Keratinocyte (primary cell): ENCODE measurements at regions not wholly inside any gene's neighbourhood (a gene's known extent, or its start where the extent isn't known, plus 50 kb on each side); places are given as distances from the start of the nearest gene placed in this dataset.

Source experiments
- DNase-seq: peaks from one replicate; pipeline ENCODE4 v3.0.0-alpha.2; 2011; ENCODE audit warnings: low read depth, missing footprints, low spot score
- FAIRE-seq: peaks from 2 replicates; lab custom pipeline; 2011; peaks lifted over from hg19 to GRCh38; lab: Jason Lieb, UNC
- H2AFZ ChIP-seq: 2 replicates; pipeline ENCODE4 v1.6.0; 2012; ENCODE audit warnings: low read length, control low read depth, inconsistent platforms; ENCODE audit not compliant: control insufficient read depth
- H3K27ac ChIP-seq: 2 replicates; pipeline ENCODE4 v1.5.1; 2011; ENCODE audit warnings: low read length; ENCODE audit not compliant: control insufficient read depth, insufficient read depth
- H3K27me3 ChIP-seq: 3 replicates; pipeline ENCODE4 v1.6.0; 2011; ENCODE audit warnings: low read length; ENCODE audit not compliant: control insufficient read depth, insufficient read depth; ENCODE audit errors: extremely low read depth
- H3K36me3 ChIP-seq, 2 experiments: 2 replicates in 1 of 2; 3 replicates in 1 of 2; pipeline ENCODE4 v1.5.1; 2011; ENCODE audit warnings: low read length in 2 of 2, mild to moderate bottlenecking in 1 of 2; ENCODE audit not compliant: control insufficient read depth in 2 of 2, insufficient read depth in 2 of 2; ENCODE audit errors: extremely low read depth in 1 of 2
- H3K4me1 ChIP-seq: 3 replicates; pipeline ENCODE4 v1.5.1; 2011; ENCODE audit warnings: low read length; ENCODE audit not compliant: control insufficient read depth, insufficient read depth; ENCODE audit errors: extremely low read depth
- H3K4me2 ChIP-seq: 3 replicates; pipeline ENCODE4 v1.6.0; 2011; ENCODE audit warnings: low read depth, low read length; ENCODE audit not compliant: control insufficient read depth, insufficient read depth; ENCODE audit errors: extremely low read depth
- H3K4me3 ChIP-seq, 3 experiments: fragments of 200-600 bp in 1 of 3; sonication (generic) in 1 of 3; 2 replicates in 2 of 3; 3 replicates in 1 of 3; pipeline ENCODE4 v1.5.1; 2011 to 2016; ENCODE audit warnings: low read length in 3 of 3, mild to moderate bottlenecking in 3 of 3, control low read depth in 2 of 3, inconsistent platforms in 1 of 3, low read depth in 1 of 3, mixed read lengths in 1 of 3, mixed run types in 1 of 3, moderate library complexity in 1 of 3; ENCODE audit not compliant: control insufficient read depth in 2 of 3, insufficient read depth in 2 of 3; ENCODE audit errors: extremely low read depth in 1 of 3
- H3K79me2 ChIP-seq: 2 replicates; pipeline ENCODE4 v1.6.0; 2012; ENCODE audit warnings: low read length; ENCODE audit not compliant: control insufficient read depth, insufficient read depth
- H3K9ac ChIP-seq: 3 replicates; pipeline ENCODE4 v1.6.0; 2011; ENCODE audit warnings: low read length; ENCODE audit not compliant: control insufficient read depth, insufficient read depth; ENCODE audit errors: extremely low read depth
- H3K9me1 ChIP-seq: 3 replicates; pipeline ENCODE4 v1.6.0; 2011; ENCODE audit warnings: low read length; ENCODE audit not compliant: control insufficient read depth, insufficient read depth; ENCODE audit errors: extremely low read depth
- H3K9me3 ChIP-seq: 2 replicates; pipeline ENCODE4 v1.5.1; 2012; ENCODE audit warnings: low read depth, low read length; ENCODE audit not compliant: control insufficient read depth
- H4K20me1 ChIP-seq: 3 replicates; pipeline ENCODE4 v1.6.0; 2011; ENCODE audit warnings: low read length; ENCODE audit not compliant: control insufficient read depth, insufficient read depth; ENCODE audit errors: extremely low read depth
- CTCF ChIP-seq, 3 experiments: IDR thresholded peaks in 1 of 3; conservative IDR thresholded peaks in 1 of 3; optimal IDR thresholded peaks in 1 of 3; 2 replicates in 2 of 3; 3 replicates in 1 of 3; pipeline versions ENCODE3 to v1.5.1; 2011; ENCODE audit warnings: low read length in 3 of 3, mild to moderate bottlenecking in 3 of 3, moderate library complexity in 2 of 3, control low read depth in 1 of 3, inconsistent platforms in 1 of 3; ENCODE audit not compliant: insufficient read depth in 2 of 3; ENCODE audit errors: extremely low read depth in 1 of 3
- EZH2 ChIP-seq: IDR thresholded peaks from one replicate; pipeline ENCODE4 v1.6.1; 2012; ENCODE audit warnings: inconsistent platforms, mild to moderate bottlenecking, low read length, moderate library complexity
- dilution Hi-C: fragments of 300-500 bp; cut with MboI; formaldehyde crosslinking; loops from one replicate; pipeline ENCODE4 v1.7.0; 2020; ENCODE audit warnings: low sequenced_read_pairs; ENCODE audit not compliant: extremely low pct_ligation_motif_present

GRCh38 chr2:144704709-144705095 lies 184.8 kb upstream of the ZEB2 start:
- H3K4me1 ChIP-seq = peaks cover 7% of the 10 kb centered on the region
- no peak overlapping the region for H3K4me3 ChIP-seq
- H3K36me3 ChIP-seq = no peaks in the 10 kb centered on the region
- no peaks in the 10 kb centered on the region for H3K79me2 ChIP-seq
- H2AFZ ChIP-seq = no peak overlapping the region
- TF ChIP-seq EZH2 (no peak), CTCF (optimal IDR thresholded peaks at IDR 0.05 in 1 of 3, IDR thresholded peaks at IDR 0.05 in 1 of 3, conservative IDR thresholded peaks at IDR 0.05 in 1 of 3; ENCODE audit: extremely low read depth in 1 of 3, insufficient read depth in 2 of 3, low read length in 3 of 3) (no peak)
- dilution Hi-C loops = no loop called here
- FAIRE-seq (no peak), DNase-seq (no peak)
- H3K9me1 ChIP-seq = no peaks in the 10 kb centered on the region
- H3K9ac ChIP-seq = no peak overlapping the region
- no peaks in the 10 kb centered on the region for H4K20me1 ChIP-seq
- no peak overlapping the region for H3K4me2 ChIP-seq
- no peaks in the 10 kb centered on the region for H3K27me3 ChIP-seq
- H3K9me3 ChIP-seq = no peaks in the 10 kb centered on the region
- H3K27ac ChIP-seq = no peak overlapping the region

- no peaks in the 10 kb centered on the region for H3K27me3 ChIP-seq
- no peaks in the 10 kb centered on the region for H3K79me2 ChIP-seq
- H3K9me1 ChIP-seq = no peaks in the 10 kb centered on the region
- H3K9me3 ChIP-seq = no peaks in the 10 kb centered on the region
- H3K9ac ChIP-seq = no peak overlapping the region
- DNase-seq (peak; percentile 40), FAIRE-seq (peak; percentile 97)
- no peaks in the 10 kb centered on the region for H4K20me1 ChIP-seq
- no peak overlapping the region for H3K4me2 ChIP-seq
- TF ChIP-seq EZH2 (no peak), CTCF (optimal IDR thresholded peaks at IDR 0.05 in 1 of 3, IDR thresholded peaks at IDR 0.05 in 1 of 3, conservative IDR thresholded peaks at IDR 0.05 in 1 of 3; ENCODE audit: extremely low read depth in 1 of 3, insufficient read depth in 2 of 3, low read length in 3 of 3) (no peak)
- H3K36me3 ChIP-seq = no peaks in the 10 kb centered on the region
- no peak overlapping the region for H2AFZ ChIP-seq
- no peak overlapping the region for H3K4me3 ChIP-seq
- dilution Hi-C loops = no loop called here
- H3K4me1 ChIP-seq = peaks cover 7% of the 10 kb centered on the region
- no peak overlapping the region for H3K27ac ChIP-seq
Observed at GRCh38 chr2:144703852-144704708, 184.2 kb upstream of the ZEB2 start.
